K562 (cell line): ENCODE measurements at regions not wholly inside any gene's neighbourhood (a gene's known extent, or its start where the extent isn't known, plus 50 kb on each side); places are given as distances from the start of the nearest gene placed in this dataset.

ENCODE experiments used
- ATAC-seq: fragments of 200-7000 bp; cut with Tn5 transposase; 3 replicates; pipeline ENCODE4 v1.9.1; 2020; ENCODE audit warnings: moderate library complexity
- BruUV-seq: library from RNA; stranded (reverse); fragments of 400-500 nt; replicated peaks from 2 replicates; lab custom pipeline; 2021; lab: Mats Ljungman, UMichigan
- CTCF ChIA-PET: fragments of 300-600 bp; formaldehyde crosslinking; extraction: SDS; loops from one replicate; lab custom pipeline; 2021; ENCODE audit warnings: low intra/inter-chr PET ratio; lab: Yijun Ruan, JAX
- POLR2A ChIA-PET: fragments of 300-600, 350-650 bp; sonication (Branson Sonifier 250); formaldehyde crosslinking; extraction: SDS; loops from one replicate; lab custom pipeline; 2021; ENCODE audit warnings: antibody characterized with exemption, inconsistent platforms; lab: Yijun Ruan, JAX
- DNase-seq, 4 experiments: peaks; one replicate each; pipeline versions ENCODE4 v3.0.0 to v3.0.0-alpha.2; 2011 to 2018; ENCODE audit warnings: low spot score in 3 of 4, mixed read lengths in 3 of 4; ENCODE audit errors: extremely low read depth in 1 of 4
- FAIRE-seq: peaks from 2 replicates; lab custom pipeline; 2011; peaks lifted over from hg19 to GRCh38; lab: Jason Lieb, UNC
- H2AFZ ChIP-seq: 2 replicates; pipeline ENCODE4 v1.6.0; 2011; ENCODE audit warnings: low read depth, low read length, control low read depth, inconsistent platforms
- H3K27ac ChIP-seq: fragments of 200-600 bp; 3 replicates; pipeline ENCODE4 v1.8.0; 2011; ENCODE audit warnings: low read depth, mild to moderate bottlenecking, control low read depth, inconsistent platforms, low read length, moderate library complexity, mixed read lengths; ENCODE audit errors: extremely low read depth
- H3K27me3 ChIP-seq, 2 experiments: fragments of 300-600 bp in 1 of 2; 2 replicates in 1 of 2; 3 replicates in 1 of 2; pipeline versions ENCODE4 v1.6.0 to v1.8.0; 2011; ENCODE audit warnings: inconsistent platforms in 2 of 2, low read length in 2 of 2, mild to moderate bottlenecking in 1 of 2, mixed read lengths in 1 of 2, moderate library complexity in 1 of 2; ENCODE audit not compliant: control insufficient read depth in 2 of 2, insufficient read depth in 2 of 2
- H3K36me3 ChIP-seq: fragments of 300-600 bp; 3 replicates; pipeline ENCODE4 v1.8.0; 2011; ENCODE audit warnings: mild to moderate bottlenecking, low read length, inconsistent platforms; ENCODE audit not compliant: control insufficient read depth, insufficient read depth
- H3K4me1 ChIP-seq, 2 experiments: fragments of 200-600 bp in 1 of 2; replicated peaks in 1 of 2; 2 replicates in 1 of 2; 3 replicates in 1 of 2; pipeline versions ENCODE4 v1.5.1 to v1.8.0; 2011; ENCODE audit warnings: inconsistent platforms in 2 of 2, low read length in 2 of 2, mild to moderate bottlenecking in 1 of 2, mixed read lengths in 1 of 2, moderate library complexity in 1 of 2; ENCODE audit not compliant: control insufficient read depth in 2 of 2, insufficient read depth in 2 of 2
- H3K4me2 ChIP-seq: 2 replicates; pipeline ENCODE4 v1.6.1; 2011; ENCODE audit warnings: low read length, control low read depth, inconsistent platforms, mixed read lengths; ENCODE audit not compliant: insufficient read depth
- H3K4me3 ChIP-seq: fragments of 200-600 bp; sonication (generic), shearing (Covaris generic); 2 replicates; pipeline ENCODE4 v1.5.1; 2016; ENCODE audit warnings: control low read depth, inconsistent platforms
- H3K79me2 ChIP-seq: fragments of 200-600 bp; 3 replicates; pipeline ENCODE4 v1.8.0; 2011; ENCODE audit warnings: low read length, inconsistent platforms; ENCODE audit not compliant: control insufficient read depth, insufficient read depth
- H3K9ac ChIP-seq, 2 experiments: 2 replicates each; pipeline versions ENCODE4 v1.6.0 to v1.6.1; 2011; ENCODE audit warnings: low read depth in 2 of 2, low read length in 2 of 2, control low read depth in 1 of 2, inconsistent platforms in 1 of 2, mild to moderate bottlenecking in 1 of 2, mixed read lengths in 1 of 2; ENCODE audit not compliant: insufficient read depth in 1 of 2
- H3K9me1 ChIP-seq: one replicate; pipeline ENCODE4 v1.6.0; 2011; ENCODE audit warnings: inconsistent platforms, mild to moderate bottlenecking, low read length, moderate library complexity; ENCODE audit not compliant: control insufficient read depth, insufficient read depth
- H3K9me3 ChIP-seq: replicated peaks from 2 replicates; pipeline ENCODE4 v1.5.1; 2011; ENCODE audit warnings: low read depth, low read length, inconsistent platforms; ENCODE audit not compliant: control insufficient read depth, insufficient read depth
- H4K20me1 ChIP-seq: replicated peaks from 2 replicates; pipeline ENCODE4 v1.6.1; 2011; ENCODE audit warnings: low read length, inconsistent platforms, mixed read lengths; ENCODE audit not compliant: control insufficient read depth, insufficient read depth
- CBX2 ChIP-seq: fragments of 200-600 bp; sonication (generic); IDR thresholded peaks from one replicate; pipeline ENCODE4 v1.6.1; 2012; ENCODE audit warnings: mild to moderate bottlenecking, low read length, inconsistent platforms; ENCODE audit not compliant: insufficient read depth, poor library complexity, severe bottlenecking
- CHCHD3 ChIP-seq: fragments of 250-450 bp; sonication (Bioruptor Pico); IDR thresholded peaks from 2 replicates; pipeline ENCODE4 v2.1.2; 2022; ENCODE audit warnings: mild to moderate bottlenecking
- LEF1 ChIP-seq: fragments of 450-650 bp; IDR thresholded peaks from 2 replicates; pipeline ENCODE4 v1.6.1; 2016; ENCODE audit warnings: mild to moderate bottlenecking
- MAZ ChIP-seq, 2 experiments: fragments of 450-650 bp in 1 of 2; sonication (generic) in 1 of 2; formaldehyde crosslinking; IDR thresholded peaks in 1 of 2; conservative IDR thresholded peaks in 1 of 2; 2 replicates each; pipeline versions ENCODE4 v1.4.0 to v1.5.0; 2020; ENCODE audit warnings: mild to moderate bottlenecking in 1 of 2, missing genetic modification reagents in 1 of 2
- MITF ChIP-seq: IDR thresholded peaks from 2 replicates; pipeline ENCODE4 v1.6.1; 2014; ENCODE audit warnings: antibody characterized with exemption
- NFIC ChIP-seq: fragments of 450-650 bp; IDR thresholded peaks from 2 replicates; pipeline ENCODE4 v1.6.1; 2017; ENCODE audit warnings: mild to moderate bottlenecking, inconsistent platforms
- PHF20 ChIP-seq: fragments of 450-650 bp; IDR thresholded peaks from 2 replicates; pipeline ENCODE4 v1.6.1; 2018; ENCODE audit not compliant: partially characterized antibody
- PHF8 ChIP-seq: fragments of 200-600 bp; sonication (generic); IDR thresholded peaks from 2 replicates; pipeline ENCODE4 v1.6.1; 2012; ENCODE audit warnings: mixed run types, mild to moderate bottlenecking, inconsistent platforms, low read length, moderate library complexity, borderline replicate concordance
- PTTG1 ChIP-seq: fragments of 450-650 bp; IDR thresholded peaks from 2 replicates; pipeline ENCODE4 v1.6.1; 2016; ENCODE audit warnings: low read depth, mild to moderate bottlenecking, missing genetic modification characterization, missing compliant biosample characterization
- RAD51 ChIP-seq: fragments of 450-650 bp; IDR thresholded peaks from 2 replicates; pipeline ENCODE4 v1.7.1; 2016; ENCODE audit warnings: low read depth, mild to moderate bottlenecking, borderline replicate concordance
- SNIP1 ChIP-seq: fragments of 450-650 bp; IDR thresholded peaks from 2 replicates; pipeline ENCODE4 v1.7.1; 2017; ENCODE audit warnings: low read depth, mild to moderate bottlenecking
- SNRNP70 ChIP-seq: fragments of 200-400 bp; formaldehyde crosslinking; optimal IDR thresholded peaks from 2 replicates; pipeline ENCODE3; 2017; ENCODE audit warnings: low read depth, low read length
- SP1 ChIP-seq: sonication (generic); formaldehyde crosslinking; IDR thresholded peaks from 2 replicates; pipeline ENCODE4 v1.8.1; 2022; ENCODE audit warnings: mild to moderate bottlenecking, missing genetic modification reagents
- TCFL5 ChIP-seq: fragments of 250-450 bp; sonication (Bioruptor Pico); conservative IDR thresholded peaks from 2 replicates; pipeline ENCODE4 v1.6.1; 2021; ENCODE audit warnings: mild to moderate bottlenecking, moderate library complexity, matching md5 sums
- TSC22D4 ChIP-seq: fragments of 450-650 bp; IDR thresholded peaks from 2 replicates; pipeline ENCODE4 v1.6.1; 2016; ENCODE audit warnings: missing genetic modification characterization, missing biosample characterization, control low read depth
- ZNF282 ChIP-seq: sonication (generic); formaldehyde crosslinking; IDR thresholded peaks from 2 replicates; pipeline ENCODE4 v1.8.1; 2023; ENCODE audit warnings: missing genetic modification reagents
- ZNF347 ChIP-seq: fragments of 450-650 bp; formaldehyde crosslinking; IDR thresholded peaks from 2 replicates; pipeline ENCODE4 v1.4.0; 2020; ENCODE audit warnings: low read depth, mild to moderate bottlenecking, moderate library complexity
- ZNF696 ChIP-seq: fragments of 250-450 bp; sonication (Bioruptor Pico); conservative IDR thresholded peaks from 2 replicates; pipeline ENCODE4 v1.4.0; 2020; ENCODE audit warnings: mild to moderate bottlenecking, moderate library complexity
- WGBS: fragments of 100-300 bp; shearing (Covaris generic); methylation state at CpG from one replicate; pipeline ENCODE4 v1.1.6; 2016; ENCODE audit warnings: low coverage, mixed read lengths; ENCODE audit not compliant: insufficient coverage; ENCODE audit errors: missing lambda C conversion rate; 5-methylcytosine and 5-hydroxymethylcytosine counted together
- in situ Hi-C: fragments of 300-500 bp; cut with MboI; formaldehyde crosslinking; loops from 4 replicates; pipeline ENCODE4 v1.15.0; 2018; ENCODE audit warnings: inconsistent platforms, mixed read lengths
- intact Hi-C: fragments of 100-400 bp; cut with micrococcal nuclease; formaldehyde crosslinking; loops from 2 replicates; pipeline ENCODE4 v1.14.2; 2022

- no peak overlapping the region for H2AFZ ChIP-seq
- no peaks in the 10 kb centered on the region for H3K4me1 ChIP-seq
- POLR2A ChIA-PET, result no interaction called here
- no peak for ATAC-seq
- TF ChIP-seq TCFL5 (no peak), ZNF347 (no peak), NFIC (no peak), PTTG1 (tag) (no peak), PHF8 (no peak), SNIP1 (no peak), SP1 (CRISPR knock-in tag) (no peak), MITF (no peak), TSC22D4 (tag) (no peak), ZNF696 (CRISPR knock-in tag) (no peak), RAD51 (no peak), MAZ (CRISPR knock-in tag; conservative IDR thresholded peaks at IDR 0.05 in 1 of 2, IDR thresholded peaks at IDR 0.05 in 1 of 2) (no peak), LEF1 (no peak), PHF20 (no peak), ZNF282 (no peak), CBX2 (no peak), SNRNP70 (no peak), CHCHD3 (CRISPR knock-in tag) (no peak)
- no peak overlapping the region for H3K27ac ChIP-seq
- no peaks in the 10 kb centered on the region for H3K9me1 ChIP-seq
- H3K9me3 ChIP-seq, result no peaks in the 10 kb centered on the region
- WGBS, result no CpG with 5 or more reads among the region's 4 CpGs
- no peaks in the 10 kb centered on the region for H3K36me3 ChIP-seq
- H3K79me2 ChIP-seq, result no peaks in the 10 kb centered on the region
- H3K4me2 ChIP-seq, result no peak overlapping the region
- no peak overlapping the region for H3K9ac ChIP-seq
- H3K27me3 ChIP-seq, result no peaks in the 10 kb centered on the region
- H3K4me3 ChIP-seq, result no peak overlapping the region
- in situ Hi-C loops, result no loop called here
- no peaks in the 10 kb centered on the region for H4K20me1 ChIP-seq
- CTCF ChIA-PET, result no interaction called here
- intact Hi-C loops, result no loop called here
- FAIRE-seq, result no peak
- no TSS peak for BruUV-seq
- no peak for DNase-seq
Measured at GRCh38 chr9:25427898-25428297, 250.3 kb downstream of the TUSC1 start.
